Central memory CD8-positive, alpha-beta T cell (primary cell): ENCODE measurements at regions not wholly inside any gene's neighbourhood (a gene's known extent, or its start where the extent isn't known, plus 50 kb on each side); places are given as distances from the start of the nearest gene placed in this dataset.

Experiments
- ATAC-seq: fragments of 150-1000 bp; cut with Tn5 transposase; replicated peaks from 2 replicates; pipeline ENCODE4 v1.10.0; 2022; ENCODE audit warnings: mild to moderate bottlenecking, moderate FRiP score, moderate number of reproducible peaks; ENCODE audit not compliant: poor library complexity, severe bottlenecking; ENCODE audit errors: extremely low read depth
- DNase-seq, 2 donors: peaks; one replicate each; pipeline ENCODE4 v3.0.0; 2021; ENCODE audit warnings: low spot score in 2 of 2
- H3K27ac Mint-ChIP-seq: one replicate; pipeline ENCODE4 v1.8.0; 2022; ENCODE audit warnings: low read depth, mild to moderate bottlenecking, moderate library complexity, mixed read lengths
- H3K27me3 Mint-ChIP-seq: one replicate; pipeline ENCODE4 v1.8.0; 2022; ENCODE audit warnings: mixed read lengths
- H3K36me3 Mint-ChIP-seq: one replicate; pipeline ENCODE4 v1.8.0; 2022; ENCODE audit warnings: mild to moderate bottlenecking, moderate library complexity, mixed read lengths; ENCODE audit not compliant: insufficient read depth
- H3K4me1 Mint-ChIP-seq: one replicate; pipeline ENCODE4 v1.8.0; 2022; ENCODE audit warnings: mixed read lengths
- H3K4me3 Mint-ChIP-seq: one replicate; pipeline ENCODE4 v1.8.0; 2022; ENCODE audit warnings: mild to moderate bottlenecking, moderate library complexity, mixed read lengths
- H3K9me3 Mint-ChIP-seq: one replicate; pipeline ENCODE4 v1.8.0; 2022; ENCODE audit warnings: mixed read lengths

- Mint-ChIP-seq H3K27me3 (peaks cover 46% of the 10 kb centered on the region), H3K4me3 (no peak overlapping the region), H3K27ac (no peak overlapping the region), H3K36me3 (no peaks in the 10 kb centered on the region), H3K4me1 (no peaks in the 10 kb centered on the region), H3K9me3 (peaks cover 6% of the 10 kb centered on the region)
- ATAC-seq (no peak), DNase-seq (no peak)
Measured at GRCh38 chr2:236949089-236949905, 136.4 kb upstream of the COPS8 start.

DNA sequence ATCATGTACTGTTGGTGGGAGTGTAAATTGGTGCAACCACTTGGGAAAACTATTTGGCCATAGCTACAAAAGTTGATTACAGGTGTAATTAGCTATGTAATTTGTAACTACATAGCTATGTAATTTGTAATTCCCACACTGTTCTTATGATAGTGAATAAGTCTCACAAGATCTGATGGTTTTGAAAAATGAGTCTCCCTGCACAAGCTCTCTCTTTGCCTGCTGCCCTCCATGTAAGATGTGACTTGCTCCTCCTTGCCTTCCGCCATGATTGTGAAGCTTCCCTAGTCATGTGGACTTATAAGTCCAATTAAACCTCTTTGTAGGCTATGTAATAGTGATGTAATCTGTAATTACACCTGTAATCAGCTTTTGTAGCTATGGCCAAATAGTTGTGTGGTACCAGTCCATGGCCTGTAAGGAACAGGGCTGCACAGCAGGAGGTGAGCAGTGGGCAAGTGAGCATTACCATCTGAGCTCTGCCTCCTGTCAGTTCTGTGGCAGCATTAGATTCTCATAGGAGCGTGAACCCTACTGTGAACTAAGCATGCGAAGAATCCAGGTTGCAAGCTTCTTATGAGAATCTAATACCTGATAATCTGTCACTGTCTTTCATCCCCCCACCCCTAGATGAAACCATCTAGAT is 133.7 kb upstream of the COPS8 start:
- Mint-ChIP-seq H3K27ac (no peak overlapping the region), H3K36me3 (no peaks in the 10 kb centered on the region), H3K4me1 (no peaks in the 10 kb centered on the region), H3K27me3 (peaks cover 60% of the 10 kb centered on the region), H3K9me3 (peaks cover 6% of the 10 kb centered on the region), H3K4me3 (no peak overlapping the region)
- no peak for DNase-seq
- ATAC-seq: no peak

DNA sequence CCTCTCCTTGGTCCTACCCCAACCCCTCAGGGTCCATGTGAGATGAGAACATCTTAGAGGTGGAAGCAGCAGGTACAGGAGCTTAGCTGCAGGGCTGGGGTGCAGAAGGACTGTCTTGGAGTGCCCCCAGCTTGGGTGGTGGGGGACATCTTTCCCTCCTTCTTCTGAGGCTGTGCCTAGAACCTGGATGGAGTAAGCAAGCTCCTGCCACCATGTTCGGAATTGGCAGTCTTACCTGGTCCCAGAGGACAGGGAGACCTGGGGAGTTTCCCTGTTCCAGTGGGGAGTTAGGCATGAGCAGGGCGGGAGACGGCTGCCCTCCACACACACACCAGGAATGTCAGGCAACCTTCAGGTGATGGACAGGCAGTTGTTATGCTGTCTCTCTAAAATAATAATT is 131.0 kb upstream of the COPS8 start:
- Mint-ChIP-seq H3K9me3 (peaks cover 6% of the 10 kb centered on the region), H3K4me3 (no peak overlapping the region), H3K36me3 (peaks cover 1% of the 10 kb centered on the region), H3K27ac (no peak overlapping the region), H3K4me1 (no peaks in the 10 kb centered on the region), H3K27me3 (peaks cover 57% of the 10 kb centered on the region)
- DNase-seq (no peak), ATAC-seq (no peak)

DNA sequence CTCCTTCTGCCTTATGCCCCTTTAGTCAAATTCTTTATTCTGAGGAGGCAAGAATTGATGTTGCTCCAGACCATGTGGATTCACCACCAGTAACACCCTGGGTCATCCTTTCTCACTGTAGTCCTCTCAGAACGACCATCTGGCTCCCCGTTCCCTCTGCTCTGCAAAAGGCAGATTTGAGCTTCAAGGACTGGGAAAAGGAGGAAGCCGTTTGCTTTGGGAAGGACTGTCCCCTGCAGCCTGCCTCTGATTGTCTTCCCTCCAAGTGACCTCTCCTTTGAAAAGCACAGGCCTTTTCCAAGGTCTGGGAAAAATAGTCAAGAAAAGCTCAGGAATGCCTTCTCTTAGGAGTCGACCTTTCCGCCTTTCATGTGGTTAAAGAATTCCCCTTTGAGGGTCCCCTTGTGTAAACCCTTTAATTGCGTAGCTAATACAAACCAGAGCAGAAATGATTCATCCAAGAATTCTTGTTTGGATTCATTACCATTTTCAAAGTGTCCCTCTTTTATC is 130.1 kb upstream of the COPS8 start:
- no peak for ATAC-seq
- DNase-seq: no peak
- no peak overlapping the region for H3K27ac Mint-ChIP-seq
- H3K36me3 Mint-ChIP-seq: peaks cover 1% of the 10 kb centered on the region
- H3K4me3 Mint-ChIP-seq: no peak overlapping the region
- peaks cover 6% of the 10 kb centered on the region for H3K9me3 Mint-ChIP-seq
- H3K27me3 Mint-ChIP-seq: peaks cover 63% of the 10 kb centered on the region
- H3K4me1 Mint-ChIP-seq: no peaks in the 10 kb centered on the region

GRCh38 chr2:236956031-236956618 is 129.6 kb upstream of the COPS8 start:
- H3K4me1 Mint-ChIP-seq: no peaks in the 10 kb centered on the region
- H3K36me3 Mint-ChIP-seq: peaks cover 1% of the 10 kb centered on the region
- H3K27ac Mint-ChIP-seq: no peak overlapping the region
- H3K4me3 Mint-ChIP-seq: no peak overlapping the region
- H3K9me3 Mint-ChIP-seq: peaks cover 6% of the 10 kb centered on the region
- ATAC-seq (peak; percentile 32), DNase-seq (no peak)
- H3K27me3 Mint-ChIP-seq: peaks cover 66% of the 10 kb centered on the region

DNA sequence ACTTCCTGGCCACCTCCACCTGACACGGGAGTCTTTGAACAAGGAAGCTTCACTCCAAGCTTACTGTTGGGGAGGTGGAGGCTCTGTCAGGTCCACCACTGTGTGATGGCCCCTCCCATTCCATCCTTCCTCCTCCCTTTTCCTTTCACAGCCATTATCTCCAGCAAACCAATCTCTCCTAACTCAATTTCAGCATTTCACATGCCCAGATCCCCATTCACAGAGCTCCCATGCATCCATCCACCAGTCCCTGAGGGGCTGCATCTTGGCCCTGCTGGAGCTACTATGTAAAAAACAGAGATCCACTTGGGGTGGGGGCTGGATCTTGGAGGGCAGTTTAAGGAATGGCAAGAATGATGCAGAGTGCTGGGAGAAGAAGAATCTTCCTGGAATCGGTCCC is 129.0 kb upstream of the COPS8 start:
- no peak overlapping the region for H3K27ac Mint-ChIP-seq
- peaks cover 66% of the 10 kb centered on the region for H3K27me3 Mint-ChIP-seq

DNA sequence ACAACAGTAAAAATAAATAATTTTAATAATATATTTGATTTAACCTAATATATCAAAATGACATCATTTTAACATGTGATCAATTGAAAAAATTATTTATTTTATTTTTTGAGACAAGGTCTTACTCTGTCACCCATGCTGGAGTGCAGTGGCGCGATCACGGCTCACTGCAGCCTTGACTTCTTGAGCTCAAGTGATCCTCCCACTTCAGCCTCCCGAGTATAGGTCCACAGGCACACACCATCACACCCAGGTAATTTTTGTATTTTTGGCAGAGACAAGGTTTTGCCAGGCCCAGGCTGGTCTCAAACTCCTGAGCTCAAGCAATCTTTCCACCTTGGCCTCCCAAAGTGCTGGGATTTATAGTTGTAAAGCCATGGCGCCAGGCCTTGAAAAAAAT is 126.7 kb upstream of the COPS8 start:
- DNase-seq (no peak), ATAC-seq (no peak)
- H3K27me3 Mint-ChIP-seq: peaks cover 50% of the 10 kb centered on the region
- no peaks in the 10 kb centered on the region for H3K9me3 Mint-ChIP-seq
- H3K4me1 Mint-ChIP-seq: no peaks in the 10 kb centered on the region
- H3K36me3 Mint-ChIP-seq: peaks cover 1% of the 10 kb centered on the region
- no peak overlapping the region for H3K4me3 Mint-ChIP-seq
- no peak overlapping the region for H3K27ac Mint-ChIP-seq

More for the DNA sequence above, 129.0 kb upstream of the COPS8 start:
- Mint-ChIP-seq H3K4me3 (no peak overlapping the region), H3K9me3 (peaks cover 5% of the 10 kb centered on the region), H3K36me3 (peaks cover 1% of the 10 kb centered on the region), H3K4me1 (no peaks in the 10 kb centered on the region)
- no peak for ATAC-seq
- no peak for DNase-seq

DNA sequence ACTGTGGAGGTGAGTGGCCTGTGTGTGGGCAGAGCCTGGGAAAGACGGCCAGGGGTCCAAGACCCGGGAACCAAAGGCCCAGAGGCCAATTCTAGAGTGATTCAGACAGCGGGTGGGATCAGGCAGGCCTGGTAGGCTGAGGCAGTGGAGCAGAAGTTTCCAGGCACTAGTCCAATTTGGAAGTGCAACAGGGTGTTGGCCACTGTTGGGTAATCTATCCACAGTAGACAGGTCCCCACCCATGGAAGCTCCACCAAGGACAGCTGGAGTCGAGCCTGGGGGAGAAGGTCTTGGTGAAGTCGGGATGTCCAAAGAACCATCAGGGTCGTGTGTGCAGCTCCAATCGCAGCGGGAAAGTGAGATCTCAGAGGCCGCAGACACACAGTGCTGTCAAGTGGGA is 125.8 kb upstream of the COPS8 start:
- peaks cover 1% of the 10 kb centered on the region for H3K36me3 Mint-ChIP-seq
- H3K27me3 Mint-ChIP-seq: peaks cover 44% of the 10 kb centered on the region
- no peak for ATAC-seq
- no peak overlapping the region for H3K27ac Mint-ChIP-seq
- no peak overlapping the region for H3K4me3 Mint-ChIP-seq
- DNase-seq: no peak
- no peaks in the 10 kb centered on the region for H3K4me1 Mint-ChIP-seq
- H3K9me3 Mint-ChIP-seq: no peaks in the 10 kb centered on the region

DNA sequence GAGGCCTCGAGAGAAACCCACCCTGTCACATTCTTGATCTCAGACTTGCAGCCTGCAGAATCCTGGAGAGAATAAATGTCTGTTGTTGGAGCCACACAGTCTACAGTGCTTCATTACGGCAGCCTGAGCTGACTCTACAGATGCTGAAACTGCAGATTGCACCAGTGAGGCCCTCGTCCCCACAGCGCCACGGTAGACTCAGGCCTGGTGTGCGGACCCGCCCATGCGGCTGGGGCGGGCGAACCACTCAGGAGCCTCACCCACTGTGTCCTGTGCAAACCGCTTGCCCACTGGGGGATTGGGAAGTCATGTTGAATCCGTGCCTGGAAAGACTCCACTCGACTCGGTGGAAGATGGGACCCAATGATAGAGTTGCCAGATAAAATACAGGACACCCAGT is 125.2 kb upstream of the COPS8 start:
- H3K4me3 Mint-ChIP-seq: no peak overlapping the region
- no peaks in the 10 kb centered on the region for H3K9me3 Mint-ChIP-seq
- H3K27me3 Mint-ChIP-seq: peaks cover 38% of the 10 kb centered on the region
- DNase-seq: no peak
- H3K27ac Mint-ChIP-seq: no peak overlapping the region
- no peak for ATAC-seq
- peaks cover 1% of the 10 kb centered on the region for H3K36me3 Mint-ChIP-seq
- H3K4me1 Mint-ChIP-seq: no peaks in the 10 kb centered on the region

DNA sequence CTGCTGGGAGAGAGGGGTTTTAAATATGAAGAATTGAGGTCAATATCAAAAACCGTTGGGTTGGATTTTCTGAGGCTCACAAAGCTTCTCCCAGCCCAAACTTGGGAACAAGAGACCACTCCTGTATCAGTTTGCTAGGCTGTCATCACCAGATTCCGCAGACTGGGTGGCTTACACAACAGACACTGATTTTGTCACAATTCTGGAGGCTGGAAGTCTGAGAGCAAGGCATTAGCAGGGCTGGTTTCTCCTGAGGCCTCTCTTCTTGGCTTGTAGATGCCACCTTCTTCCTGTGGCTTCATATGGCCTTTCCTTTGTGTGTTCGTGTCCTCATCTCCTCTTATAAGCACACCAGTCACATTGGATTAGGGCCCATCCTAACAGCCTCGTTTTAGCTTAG is 122.9 kb upstream of the COPS8 start:
- Mint-ChIP-seq H3K9me3 (no peaks in the 10 kb centered on the region), H3K27ac (no peak overlapping the region), H3K36me3 (no peaks in the 10 kb centered on the region), H3K27me3 (peaks cover 25% of the 10 kb centered on the region), H3K4me1 (no peaks in the 10 kb centered on the region), H3K4me3 (no peak overlapping the region)
- DNase-seq (no peak), ATAC-seq (no peak)

- peaks cover 25% of the 10 kb centered on the region for H3K27me3 Mint-ChIP-seq
- H3K27ac Mint-ChIP-seq: no peak overlapping the region
- no peak for DNase-seq
- no peaks in the 10 kb centered on the region for H3K9me3 Mint-ChIP-seq
- H3K4me3 Mint-ChIP-seq: no peak overlapping the region
- H3K36me3 Mint-ChIP-seq: no peaks in the 10 kb centered on the region
- no peak for ATAC-seq
- no peaks in the 10 kb centered on the region for H3K4me1 Mint-ChIP-seq
Measured at GRCh38 chr2:236963631-236964182, 122.0 kb upstream of the COPS8 start.

DNA sequence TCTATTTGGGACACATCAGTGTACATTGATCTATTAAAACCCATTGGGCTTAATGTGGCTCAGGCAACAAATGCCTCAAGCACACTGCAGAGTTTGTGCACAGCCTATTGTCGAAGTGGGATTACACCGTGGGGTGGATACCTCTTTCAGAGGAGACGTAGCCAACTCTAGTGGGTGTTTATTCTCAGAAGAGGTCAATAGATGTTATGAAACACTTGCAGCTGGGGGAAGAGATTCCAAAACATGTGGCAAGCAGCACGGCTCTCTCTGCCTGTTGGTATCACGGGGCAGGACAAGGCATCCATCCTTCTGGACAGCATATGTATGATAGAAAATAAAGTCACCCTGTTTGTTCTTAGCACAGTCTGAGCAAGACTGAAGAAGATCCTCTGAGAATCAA is 121.4 kb upstream of the COPS8 start:
- Mint-ChIP-seq H3K9me3 (no peaks in the 10 kb centered on the region), H3K27ac (no peak overlapping the region), H3K4me3 (no peak overlapping the region), H3K4me1 (peaks cover 2% of the 10 kb centered on the region), H3K36me3 (no peaks in the 10 kb centered on the region), H3K27me3 (peaks cover 26% of the 10 kb centered on the region)
- no peak for DNase-seq
- no peak for ATAC-seq
